Type B pancreatic cell (in vitro differentiated cells): ENCODE measurements at regions not wholly inside any gene's neighbourhood (a gene's known extent, or its start where the extent isn't known, plus 50 kb on each side); places are given as distances from the start of the nearest gene placed in this dataset.

Experiments used
- DNase-seq: peaks from one replicate; pipeline ENCODE4 v3.0.0; 2021; ENCODE audit warnings: mixed read lengths; ENCODE audit not compliant: unreplicated experiment; ENCODE audit errors: extremely low spot score
- H3K27ac Mint-ChIP-seq: 2 replicates; pipeline ENCODE4 v1.8.0; 2021; ENCODE audit warnings: mild to moderate bottlenecking, mixed read lengths
- H3K27me3 Mint-ChIP-seq: 2 replicates; pipeline ENCODE4 v1.8.0; 2021; ENCODE audit warnings: mixed read lengths
- H3K36me3 Mint-ChIP-seq: 2 replicates; pipeline ENCODE4 v1.8.0; 2021; ENCODE audit warnings: mixed read lengths
- H3K4me1 Mint-ChIP-seq: one replicate; pipeline ENCODE4 v1.8.0; 2021; ENCODE audit warnings: mixed read lengths; ENCODE audit not compliant: unreplicated experiment
- H3K4me3 Mint-ChIP-seq: 2 replicates; pipeline ENCODE4 v1.8.0; 2021; ENCODE audit warnings: mild to moderate bottlenecking, mixed read lengths
- H3K9me3 Mint-ChIP-seq: 2 replicates; pipeline ENCODE4 v1.8.0; 2021; ENCODE audit warnings: mixed read lengths
- TF ChIP-seq, protein P1 (sequence below): fragments of 200-600 bp; sonication (generic); conservative IDR thresholded peaks from 2 replicates; pipeline ENCODE4 v1.5.0; 2021; ENCODE audit warnings: antibody characterized with exemption, mild to moderate bottlenecking

- no peaks in the 10 kb centered on the region for H3K36me3 Mint-ChIP-seq
- TF ChIP-seq, protein P1, sequence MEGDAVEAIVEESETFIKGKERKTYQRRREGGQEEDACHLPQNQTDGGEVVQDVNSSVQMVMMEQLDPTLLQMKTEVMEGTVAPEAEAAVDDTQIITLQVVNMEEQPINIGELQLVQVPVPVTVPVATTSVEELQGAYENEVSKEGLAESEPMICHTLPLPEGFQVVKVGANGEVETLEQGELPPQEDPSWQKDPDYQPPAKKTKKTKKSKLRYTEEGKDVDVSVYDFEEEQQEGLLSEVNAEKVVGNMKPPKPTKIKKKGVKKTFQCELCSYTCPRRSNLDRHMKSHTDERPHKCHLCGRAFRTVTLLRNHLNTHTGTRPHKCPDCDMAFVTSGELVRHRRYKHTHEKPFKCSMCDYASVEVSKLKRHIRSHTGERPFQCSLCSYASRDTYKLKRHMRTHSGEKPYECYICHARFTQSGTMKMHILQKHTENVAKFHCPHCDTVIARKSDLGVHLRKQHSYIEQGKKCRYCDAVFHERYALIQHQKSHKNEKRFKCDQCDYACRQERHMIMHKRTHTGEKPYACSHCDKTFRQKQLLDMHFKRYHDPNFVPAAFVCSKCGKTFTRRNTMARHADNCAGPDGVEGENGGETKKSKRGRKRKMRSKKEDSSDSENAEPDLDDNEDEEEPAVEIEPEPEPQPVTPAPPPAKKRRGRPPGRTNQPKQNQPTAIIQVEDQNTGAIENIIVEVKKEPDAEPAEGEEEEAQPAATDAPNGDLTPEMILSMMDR: no peak
- H3K4me1 Mint-ChIP-seq: peaks cover 8% of the 10 kb centered on the region
- H3K27ac Mint-ChIP-seq: no peak overlapping the region
- DNase-seq: no peak
- no peaks in the 10 kb centered on the region for H3K9me3 Mint-ChIP-seq
- no peak overlapping the region for H3K4me3 Mint-ChIP-seq
- peaks cover 3% of the 10 kb centered on the region for H3K27me3 Mint-ChIP-seq
These were observed 216.3 kb downstream of the PTPRU start for GRCh38 chr1:29452463-29453230.

- Mint-ChIP-seq H3K27ac (no peak overlapping the region), H3K4me1 (peaks cover 8% of the 10 kb centered on the region), H3K36me3 (no peaks in the 10 kb centered on the region), H3K4me3 (no peak overlapping the region), H3K27me3 (no peaks in the 10 kb centered on the region), H3K9me3 (no peaks in the 10 kb centered on the region)
- no peak for DNase-seq
- TF ChIP-seq, protein P1: no peak
These were observed 215.1 kb downstream of the PTPRU start for GRCh38 chr1:29451368-29451892.

GRCh38 chr1:29450591-29450990 lies 214.3 kb downstream of the PTPRU start:
- H3K4me3 Mint-ChIP-seq: no peak overlapping the region
- TF ChIP-seq, protein P1: no peak
- H3K27ac Mint-ChIP-seq: no peak overlapping the region
- no peak for DNase-seq
- H3K9me3 Mint-ChIP-seq: no peaks in the 10 kb centered on the region
- H3K36me3 Mint-ChIP-seq: no peaks in the 10 kb centered on the region
- peaks cover 1% of the 10 kb centered on the region for H3K27me3 Mint-ChIP-seq
- H3K4me1 Mint-ChIP-seq: peaks cover 8% of the 10 kb centered on the region

- Mint-ChIP-seq H3K27ac (no peak overlapping the region), H3K9me3 (no peaks in the 10 kb centered on the region), H3K27me3 (peaks cover 6% of the 10 kb centered on the region), H3K4me3 (no peak overlapping the region), H3K4me1 (peaks cover 8% of the 10 kb centered on the region), H3K36me3 (no peaks in the 10 kb centered on the region)
- TF ChIP-seq, protein P1: no peak
- DNase-seq: no peak
These were observed 212.3 kb downstream of the PTPRU start for GRCh38 chr1:29448456-29449235.

DNA sequence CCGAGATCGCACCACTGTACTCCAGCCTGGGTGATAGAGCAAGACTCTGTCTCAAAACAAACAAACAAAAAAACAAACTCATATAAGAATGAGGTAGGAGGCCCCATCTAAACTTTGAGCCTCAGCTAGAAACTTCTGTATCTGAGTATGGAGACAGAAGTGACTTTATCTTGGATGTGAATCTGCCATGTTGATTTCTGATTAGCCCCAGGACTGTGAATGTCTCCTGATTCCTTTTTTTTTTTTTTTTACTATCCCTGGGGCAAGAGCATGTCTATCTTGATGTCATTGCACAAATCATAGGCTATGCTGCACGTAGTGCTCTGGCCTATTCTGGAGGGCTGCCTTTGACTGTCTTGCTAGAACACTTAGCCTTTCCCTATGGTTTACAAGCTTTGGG lies 211.0 kb downstream of the PTPRU start:
- peaks cover 6% of the 10 kb centered on the region for H3K4me1 Mint-ChIP-seq
- peaks cover 11% of the 10 kb centered on the region for H3K27me3 Mint-ChIP-seq
- TF ChIP-seq, protein P1: no peak
- no peak overlapping the region for H3K4me3 Mint-ChIP-seq
- H3K27ac Mint-ChIP-seq: no peak overlapping the region
- H3K36me3 Mint-ChIP-seq: no peaks in the 10 kb centered on the region
- no peaks in the 10 kb centered on the region for H3K9me3 Mint-ChIP-seq
- no peak for DNase-seq
